GM18508 (cell line): ENCODE measurements at regions not wholly inside any gene's neighbourhood (a gene's known extent, or its start where the extent isn't known, plus 50 kb on each side); places are given as distances from the start of the nearest gene placed in this dataset.
"Not testable (repeated sequence)": the region's sequence is repeated elsewhere in the genome, so short reads cannot be mapped to it uniquely, and the experiment has no call there.

Experiments used
- ATAC-seq: cut with Tn5 transposase; IDR thresholded peaks from one replicate; pipeline ENCODE4 v1.9.1; 2021; ENCODE audit warnings: moderate number of reproducible peaks; ENCODE audit not compliant: insufficient read depth, unreplicated experiment

DNA sequence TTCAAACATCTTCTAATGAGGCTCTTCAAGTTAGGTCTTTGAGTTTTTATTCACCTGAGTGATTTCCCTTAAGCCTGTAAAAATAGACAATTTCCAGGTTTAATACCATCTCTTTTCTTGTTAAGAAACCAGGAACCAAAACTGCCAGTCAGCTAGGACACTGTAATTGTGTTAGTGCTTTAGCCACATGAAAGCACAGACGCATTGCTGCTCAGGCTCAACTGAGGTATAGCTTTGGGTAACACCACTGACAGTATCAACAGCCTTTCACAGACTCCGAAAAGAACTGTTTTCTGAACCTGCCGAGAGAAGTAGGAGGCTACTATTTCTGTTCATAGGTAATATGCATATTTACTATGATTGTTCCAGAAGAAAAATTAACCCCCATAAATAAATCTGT, 768.7 kb downstream of the ETS1 start:
- no peak for ATAC-seq

DNA sequence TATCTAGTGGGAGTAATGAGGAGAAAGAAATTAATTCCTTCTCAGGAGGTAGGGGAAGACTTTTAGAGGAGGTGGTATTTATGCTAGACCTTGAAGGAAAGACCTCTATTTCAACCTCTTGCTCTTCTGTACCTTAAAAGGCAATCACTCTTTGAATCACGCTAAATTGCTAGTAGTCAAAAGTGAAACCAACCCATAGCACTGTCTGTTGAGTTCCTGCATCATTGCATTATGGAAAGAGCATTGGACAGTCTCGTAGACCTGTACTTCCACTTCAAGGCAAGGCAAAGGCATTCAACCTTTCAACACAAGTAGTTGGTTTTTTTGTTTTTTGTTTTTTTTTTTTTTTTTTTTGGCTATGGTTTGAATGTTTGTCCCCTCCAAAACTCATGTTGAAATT, 770.4 kb downstream of the ETS1 start:
- no peak for ATAC-seq

DNA sequence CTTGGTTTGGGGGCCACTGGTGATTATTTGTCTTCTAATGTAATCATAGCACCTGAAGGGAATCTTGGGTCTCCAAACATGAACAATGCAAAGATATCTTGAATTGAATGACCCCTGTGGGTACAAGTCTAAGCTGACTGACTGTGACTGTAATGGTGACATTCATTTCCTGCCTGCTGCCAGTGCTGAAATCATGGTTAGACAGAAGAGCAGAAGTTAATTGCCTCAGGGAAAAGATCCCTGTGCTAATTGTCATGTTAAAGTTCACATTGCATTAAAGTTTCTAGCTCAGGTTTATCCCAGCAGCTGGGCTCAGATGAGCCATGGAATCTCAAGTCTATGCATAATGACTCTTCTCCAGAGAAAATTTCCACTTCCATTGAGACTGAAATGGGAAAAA, 772.0 kb downstream of the ETS1 start:
- ATAC-seq = no peak

DNA sequence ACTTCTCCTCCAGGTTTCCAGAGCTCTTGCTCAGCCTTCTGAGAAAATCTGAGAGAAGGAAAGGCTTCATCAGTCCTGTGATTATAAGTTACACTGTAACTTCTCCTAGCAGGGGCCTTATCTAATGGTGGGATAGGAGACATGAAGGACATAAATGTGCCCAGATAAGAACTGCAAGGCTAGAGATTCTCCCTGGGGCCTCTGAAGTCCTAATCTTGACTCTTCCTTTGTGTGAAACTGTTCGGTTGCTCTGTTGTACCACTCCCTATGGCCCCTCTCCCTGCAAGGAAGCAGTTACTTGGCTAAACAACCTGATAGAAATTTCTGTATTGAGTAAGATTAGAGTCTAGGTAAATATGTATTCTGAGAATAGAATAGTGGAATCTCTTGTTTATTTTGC, 780.9 kb downstream of the ETS1 start:
- ATAC-seq = no peak

DNA sequence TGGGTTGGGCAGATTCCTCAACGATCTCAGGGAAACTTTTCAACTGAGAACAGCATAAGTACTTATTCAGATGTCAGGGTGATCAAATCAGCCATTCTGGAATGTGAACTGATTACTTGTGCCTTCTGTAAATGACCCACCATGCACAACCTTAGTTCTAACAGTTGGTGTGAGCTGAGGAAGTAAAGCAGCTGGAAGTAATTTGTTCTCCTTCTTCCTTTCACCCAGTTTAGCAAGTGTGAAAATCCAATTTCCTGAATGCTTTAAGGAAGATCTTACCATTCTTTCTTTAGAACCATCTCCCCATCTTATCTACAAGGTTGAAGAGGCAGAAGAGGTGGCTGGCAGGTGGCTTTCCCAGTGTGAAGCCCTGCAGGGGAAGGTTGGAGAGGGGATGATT, 781.6 kb downstream of the ETS1 start:
- no peak for ATAC-seq

DNA sequence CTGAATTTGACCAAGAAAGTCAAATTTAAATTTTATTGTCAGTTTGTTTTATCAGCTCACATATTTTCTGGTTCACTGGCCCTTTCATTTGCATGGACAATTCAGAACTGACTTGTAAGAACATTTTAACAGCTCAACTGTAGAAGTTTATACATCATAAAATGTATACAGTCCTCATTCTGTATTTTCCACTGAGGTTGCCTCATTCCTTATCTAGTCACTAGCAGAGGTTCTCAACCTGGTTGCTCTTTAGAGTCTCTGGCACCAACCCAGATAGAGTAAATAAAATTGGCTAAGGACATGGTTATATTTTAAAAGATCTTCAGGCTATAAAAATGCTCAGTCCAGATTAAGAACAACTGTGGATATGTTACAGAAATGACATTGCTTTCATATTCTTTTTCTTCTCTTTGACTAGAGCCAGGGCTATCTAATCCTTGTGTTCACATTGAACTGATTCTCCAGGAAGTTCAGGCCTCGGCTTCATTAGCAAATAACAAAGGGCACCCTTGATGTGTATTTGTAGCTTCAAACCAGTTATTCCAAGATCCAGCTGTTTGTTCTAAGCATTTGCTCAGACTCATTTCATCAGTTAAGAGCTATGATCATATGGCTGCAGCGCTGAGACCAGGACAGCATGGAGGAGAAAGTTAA, 782.5 kb downstream of the ETS1 start:
- no peak for ATAC-seq

DNA sequence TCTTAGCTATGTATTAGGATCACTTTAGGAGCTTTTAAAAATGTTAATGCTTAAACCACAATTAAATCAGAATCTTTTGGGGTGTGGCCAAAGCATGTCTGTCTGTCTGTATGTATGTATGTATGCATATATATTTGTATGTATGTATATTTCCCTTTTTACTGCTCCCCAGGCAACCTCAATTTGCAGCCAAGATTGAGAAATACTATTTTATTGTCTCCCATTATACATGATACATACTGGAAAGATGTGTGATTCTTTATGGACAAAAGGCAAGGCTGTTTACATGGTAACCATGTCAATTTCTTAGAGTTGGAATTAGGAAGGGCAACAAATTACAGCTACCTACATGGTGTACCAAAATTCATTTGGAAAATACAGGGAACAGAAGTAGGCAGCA, 783.6 kb downstream of the ETS1 start:
- ATAC-seq = no peak

DNA sequence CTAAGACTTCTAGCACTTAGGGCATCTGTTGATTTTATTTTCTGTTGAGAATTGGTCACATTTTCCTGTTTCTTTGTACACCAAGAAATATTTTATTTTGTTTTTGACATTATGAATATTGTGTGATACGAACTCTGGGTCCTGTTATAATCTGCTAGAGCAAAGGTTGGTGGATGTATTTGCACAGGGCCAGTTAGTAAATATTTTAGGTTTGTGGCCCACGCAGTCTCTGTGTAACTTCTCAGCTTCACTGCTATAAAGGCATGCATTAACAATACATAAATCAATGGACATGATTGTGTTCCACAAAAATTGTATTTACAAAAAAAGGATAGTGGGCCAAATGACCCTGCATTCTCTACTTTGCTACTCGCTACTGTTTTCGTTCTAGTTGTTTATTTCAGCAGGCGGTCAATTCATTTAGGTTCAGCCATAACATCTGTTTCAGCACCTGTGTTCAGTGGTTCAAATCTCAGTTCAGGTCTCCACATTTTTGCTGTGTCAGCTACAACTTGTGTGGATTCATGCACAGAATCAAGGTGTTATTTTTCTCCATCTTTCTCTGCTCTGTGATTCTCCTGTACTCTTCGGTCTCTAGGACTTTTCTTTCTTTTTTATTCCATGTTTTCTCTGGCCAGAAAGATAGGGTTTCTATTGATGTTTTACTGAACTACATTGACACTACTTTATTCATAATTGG, 786.2 kb downstream of the ETS1 start:
- ATAC-seq = no peak

DNA sequence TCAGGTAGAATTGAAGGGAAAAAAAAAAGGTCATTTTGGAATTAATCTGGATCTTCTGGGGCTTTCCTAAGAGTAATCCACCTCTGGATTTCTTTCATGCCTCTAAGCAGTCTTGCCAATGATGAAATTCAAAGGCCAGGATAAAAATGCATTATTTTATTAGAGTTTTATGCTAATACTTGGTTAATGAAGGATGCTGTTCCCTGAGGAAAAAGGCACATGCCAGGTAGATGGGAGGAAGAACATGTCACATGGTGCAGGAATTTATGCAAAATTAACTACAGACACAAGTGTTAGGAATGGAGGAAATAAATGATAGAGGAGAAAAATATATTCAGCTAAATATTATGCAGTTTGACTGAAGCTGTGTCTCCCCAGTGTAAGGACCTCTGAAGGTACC, 792.0 kb downstream of the ETS1 start:
- no peak for ATAC-seq

DNA sequence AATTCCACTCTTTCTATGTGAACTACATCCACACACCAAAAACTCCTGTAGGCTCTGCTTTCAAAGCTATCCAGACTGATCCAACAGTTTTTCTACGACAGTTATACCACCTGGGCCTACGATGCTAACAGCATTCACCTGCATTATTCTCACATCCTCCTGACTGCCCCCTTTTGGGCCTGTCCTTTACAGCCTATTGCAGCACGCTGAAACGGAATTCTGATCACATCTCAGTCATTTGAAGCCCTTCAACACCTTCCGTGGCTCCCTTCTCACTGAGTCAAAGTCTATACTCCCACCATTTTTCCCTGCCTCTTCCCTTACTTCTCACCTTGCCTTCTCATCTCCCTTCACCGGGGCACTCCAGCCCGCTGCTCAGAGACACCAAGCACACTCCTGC, 791.3 kb upstream of the KIRREL3 start:
- ATAC-seq = no peak

DNA sequence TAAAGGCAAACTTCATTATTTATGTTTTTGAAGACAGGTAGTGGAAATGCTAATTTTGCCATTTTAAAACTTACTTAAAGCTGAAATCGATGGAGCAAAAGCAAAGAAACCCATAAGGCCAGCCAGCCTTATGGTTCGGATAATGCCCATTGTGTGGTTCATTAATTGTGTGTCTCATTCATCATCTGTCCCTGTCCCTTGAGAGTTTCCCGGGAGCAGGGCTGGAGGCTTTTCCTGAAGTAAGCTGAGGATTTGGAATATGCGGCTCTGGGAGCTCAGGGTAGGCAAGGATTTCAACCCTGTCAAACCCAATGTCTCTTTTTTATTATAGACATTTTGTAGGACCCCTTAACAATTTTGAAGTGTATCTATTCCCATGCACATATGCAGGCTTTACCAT, 790.0 kb upstream of the KIRREL3 start:
- no peak for ATAC-seq

DNA sequence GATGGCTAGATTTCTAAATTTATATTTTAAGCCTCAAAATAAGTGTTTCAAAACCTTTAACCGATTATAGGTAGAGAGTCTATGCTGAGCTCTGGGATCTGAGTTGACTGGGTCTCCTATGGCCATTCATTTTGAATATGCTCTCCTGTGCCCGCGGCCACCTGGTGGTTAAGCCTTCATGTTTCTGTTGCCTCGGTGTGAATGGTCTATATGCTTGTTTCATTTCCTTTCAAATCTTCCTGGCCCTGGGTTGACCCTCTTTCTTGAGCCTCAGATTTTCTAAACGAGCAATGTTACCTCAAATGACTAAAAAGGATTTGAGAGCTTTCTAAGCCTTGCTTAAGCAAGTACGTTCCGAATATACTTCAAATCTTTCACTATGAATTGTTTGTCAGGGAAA, 789.4 kb upstream of the KIRREL3 start:
- ATAC-seq = no peak

DNA sequence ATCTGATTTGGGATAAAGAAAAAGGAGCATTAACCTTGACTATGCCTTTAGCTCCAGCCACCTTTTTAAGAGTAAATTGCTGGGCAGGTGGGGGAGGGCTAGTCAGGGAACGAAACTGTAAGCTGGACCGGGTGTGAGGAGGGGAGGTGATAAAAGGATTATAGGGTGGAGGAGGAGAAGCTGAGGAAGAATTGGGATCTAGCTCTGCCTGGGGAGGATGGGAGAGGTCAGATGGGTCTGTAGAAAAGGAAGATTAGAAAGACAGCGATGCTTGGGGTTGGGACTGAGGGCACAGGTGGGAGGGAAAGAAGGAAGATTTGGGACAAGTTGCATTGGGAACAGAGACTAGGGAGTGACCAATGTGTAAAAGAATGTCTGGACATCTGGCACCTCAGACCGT, 772.4 kb upstream of the KIRREL3 start:
- not testable (repeated sequence) for ATAC-seq

DNA sequence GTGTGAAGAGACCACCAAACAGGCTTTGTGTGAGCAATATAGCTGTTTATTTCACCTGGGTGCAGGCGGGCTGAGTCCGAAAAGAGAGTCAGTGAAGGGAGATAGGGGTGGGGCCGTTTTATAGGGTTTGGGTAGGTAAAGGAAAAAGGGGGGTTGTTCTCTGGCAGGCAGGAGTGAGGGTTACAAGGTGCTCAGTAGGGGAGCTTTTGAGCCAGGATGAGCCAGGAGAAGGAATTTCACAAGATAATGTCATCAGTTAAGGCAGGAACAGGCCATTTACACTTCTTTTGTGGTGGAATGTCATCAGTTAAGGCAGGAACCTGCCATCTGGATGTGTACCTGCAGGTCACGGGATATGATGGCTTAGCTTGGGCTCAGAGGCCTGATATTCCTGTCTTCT, 768.4 kb upstream of the KIRREL3 start:
- not testable (repeated sequence) for ATAC-seq

DNA sequence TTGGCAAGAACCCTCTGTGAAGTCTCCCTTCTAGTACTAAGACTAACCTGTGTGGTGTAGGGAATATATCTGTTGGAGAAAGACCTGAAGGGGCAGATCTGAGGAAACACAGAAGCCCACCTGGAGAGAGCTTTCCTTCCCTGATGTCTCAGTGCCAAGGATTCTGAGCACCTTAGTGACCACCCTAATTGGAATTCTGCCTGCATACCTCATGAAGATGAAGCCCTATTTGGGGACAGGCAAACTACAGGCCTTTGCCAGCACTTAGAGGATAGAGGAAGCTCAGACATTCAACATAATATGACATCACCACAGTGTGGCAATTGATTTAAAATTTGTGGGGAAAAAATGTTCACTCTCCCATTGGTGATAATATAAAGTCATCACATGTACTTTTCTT, 766.2 kb upstream of the KIRREL3 start:
- no peak for ATAC-seq

DNA sequence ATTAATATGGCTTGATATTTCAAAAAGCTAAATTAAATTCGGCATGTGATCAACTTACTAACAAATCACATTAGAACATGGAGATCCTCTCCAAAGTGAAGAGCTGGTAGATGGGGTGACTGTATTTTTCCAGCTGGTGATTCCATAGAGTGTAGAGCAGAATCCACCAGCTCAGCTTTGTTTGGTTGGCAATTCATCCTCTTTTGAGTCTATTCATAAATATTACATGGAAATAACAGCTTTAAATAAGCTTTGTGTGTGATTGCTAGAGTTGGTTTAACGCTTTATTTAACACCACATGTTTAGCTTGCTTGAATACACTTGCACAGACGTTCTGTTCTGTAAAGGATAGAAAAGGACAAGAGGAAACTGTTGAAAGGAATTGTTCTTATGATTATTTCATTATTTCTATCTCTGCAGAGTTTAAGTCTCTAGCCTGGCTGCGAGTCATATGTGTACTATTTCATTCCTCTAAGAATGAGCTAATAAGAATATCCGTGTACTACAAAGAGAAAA, 738.3 kb upstream of the KIRREL3 start:
- ATAC-seq = no peak

DNA sequence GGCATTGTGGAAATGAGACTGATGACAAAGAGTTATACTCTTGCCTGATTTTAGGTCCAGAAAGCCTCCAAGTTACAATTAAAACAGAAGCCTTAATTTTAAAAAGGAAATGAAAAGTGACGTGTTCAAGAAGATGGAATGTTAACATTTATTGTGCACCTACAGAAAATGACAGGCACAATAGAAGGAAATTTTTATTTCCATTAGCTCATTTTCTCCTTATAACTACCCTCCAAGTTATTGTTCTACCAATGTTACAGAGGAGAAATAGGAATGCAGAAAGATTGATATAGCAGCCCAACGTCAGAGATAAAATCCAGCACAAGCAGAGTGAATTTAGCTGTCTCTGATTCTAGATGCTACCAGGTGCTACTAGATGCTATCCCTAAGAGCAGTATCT, 736.9 kb upstream of the KIRREL3 start:
- ATAC-seq = no peak

DNA sequence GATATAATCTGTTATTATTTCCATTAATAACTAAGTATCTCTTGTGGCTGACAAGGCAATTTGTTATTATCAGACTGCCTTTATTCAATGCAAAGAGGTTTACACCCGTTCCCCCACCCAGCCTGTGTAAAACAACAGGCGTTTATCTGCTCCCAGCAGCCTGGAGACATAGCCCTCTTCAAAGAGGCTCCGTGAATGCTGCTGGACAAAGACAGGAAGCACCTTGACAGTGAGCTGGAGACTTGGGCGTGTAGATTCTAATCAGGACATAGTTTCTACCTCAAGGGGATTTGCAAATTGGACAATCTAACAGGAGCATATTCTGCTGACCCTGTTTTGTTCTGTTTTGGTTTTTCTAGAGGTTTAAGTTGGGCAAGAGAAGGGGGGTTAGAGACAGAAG, 733.0 kb upstream of the KIRREL3 start:
- no peak for ATAC-seq

DNA sequence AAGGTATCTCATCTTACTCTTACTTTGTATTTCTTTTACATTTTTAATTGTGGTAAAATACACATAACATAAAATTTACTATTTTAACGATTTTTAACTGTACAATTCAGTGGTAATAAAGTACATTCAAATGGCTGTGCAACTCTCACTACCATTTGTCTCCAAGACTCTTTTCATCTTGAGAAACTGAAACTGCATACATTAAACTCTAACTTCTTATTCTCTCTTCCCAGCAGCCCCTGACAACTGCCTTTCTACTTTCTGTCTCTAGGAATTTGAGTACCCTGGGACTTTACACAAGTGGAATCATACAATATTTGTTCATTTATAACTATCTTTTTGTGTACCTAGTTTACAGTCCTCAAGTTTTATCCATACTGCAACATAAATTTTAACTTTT, 725.8 kb upstream of the KIRREL3 start:
- no peak for ATAC-seq

DNA sequence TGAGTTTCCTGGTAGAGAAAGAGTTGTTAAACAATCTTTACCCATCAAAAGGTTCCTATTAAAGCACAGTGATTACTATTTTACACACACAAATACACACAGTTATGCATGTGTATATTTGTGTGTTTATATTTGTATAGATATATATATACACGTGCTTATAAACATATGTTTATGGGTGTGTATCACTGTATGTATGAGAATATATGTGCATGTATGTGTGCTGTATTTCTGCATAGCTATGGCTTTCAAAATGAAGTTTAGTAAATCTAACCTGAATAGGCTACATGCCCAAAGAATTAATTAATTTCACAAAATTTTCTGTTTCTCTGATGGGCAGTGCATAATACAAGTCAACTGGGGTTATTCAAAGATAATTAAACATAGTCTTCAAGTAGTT, 723.1 kb upstream of the KIRREL3 start:
- ATAC-seq = no peak

DNA sequence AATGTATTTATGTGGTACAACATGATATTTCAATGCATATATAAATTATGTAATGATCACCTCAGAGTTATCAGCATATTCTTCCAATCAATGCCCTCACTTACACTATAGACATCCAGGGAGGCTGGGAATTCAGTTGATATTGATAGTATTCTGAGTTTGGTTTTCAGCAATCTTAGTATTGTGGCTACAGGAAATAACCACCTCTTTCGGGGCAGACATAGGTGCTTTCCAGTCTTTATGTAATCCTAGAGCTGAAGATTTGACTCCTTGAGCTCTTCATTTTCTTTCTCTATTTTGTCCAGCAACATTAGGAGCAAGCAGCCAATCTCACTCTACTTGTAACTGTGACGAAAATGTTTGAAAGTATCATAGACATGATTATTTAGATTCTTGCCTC, 712.7 kb upstream of the KIRREL3 start:
- no peak for ATAC-seq

DNA sequence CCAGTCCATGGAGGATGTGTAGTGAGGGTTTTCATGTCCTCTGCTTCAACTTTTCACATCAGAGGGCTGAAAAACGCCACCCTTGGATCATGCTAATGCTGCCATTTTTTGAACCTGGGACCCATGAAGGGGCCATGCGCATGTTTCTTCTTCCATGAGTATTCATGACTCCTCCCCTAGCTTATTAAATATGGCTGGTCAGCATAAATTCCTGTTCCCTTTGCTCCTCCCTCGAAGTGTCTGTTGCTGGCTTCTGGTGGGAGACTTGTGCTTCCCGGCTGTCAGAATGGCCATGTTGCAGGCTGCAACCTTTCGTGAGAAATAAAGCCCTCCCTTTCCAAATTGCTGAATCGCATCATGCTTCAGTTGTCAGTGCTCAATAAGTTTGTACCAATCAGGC, 711.2 kb upstream of the KIRREL3 start:
- ATAC-seq = no peak
